ENCODE measurements at regions not wholly inside any gene's neighbourhood (a gene's known extent, or its start where the extent isn't known, plus 50 kb on each side); places are given as distances from the start of the nearest gene placed in this dataset.

DNA sequence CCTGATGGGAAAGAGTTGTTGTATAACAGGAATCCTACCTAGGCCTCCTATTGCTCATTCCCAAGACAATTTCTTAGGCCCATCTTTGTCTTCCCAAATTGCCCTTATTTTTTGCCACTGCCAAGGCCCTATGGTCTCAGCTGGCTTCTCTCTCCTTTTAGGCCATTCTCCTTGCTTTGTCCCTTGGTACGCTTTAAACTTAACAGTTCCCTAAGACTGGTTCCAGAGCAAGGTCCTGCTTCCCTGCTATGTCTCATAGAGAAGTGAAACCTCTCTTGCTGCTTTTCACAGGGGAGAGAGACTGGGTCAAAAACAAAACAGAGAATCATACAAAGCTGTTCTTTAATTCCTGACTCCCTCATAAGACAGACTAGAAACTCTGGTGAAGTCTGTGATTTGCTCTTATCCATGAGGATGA lies 77.1 kb downstream of the XCL2 start:
- no peak for TF ChIP-seq POLR2A (IDR thresholded peaks at IDR 0.05)
- TF ChIP-seq, protein P1, sequence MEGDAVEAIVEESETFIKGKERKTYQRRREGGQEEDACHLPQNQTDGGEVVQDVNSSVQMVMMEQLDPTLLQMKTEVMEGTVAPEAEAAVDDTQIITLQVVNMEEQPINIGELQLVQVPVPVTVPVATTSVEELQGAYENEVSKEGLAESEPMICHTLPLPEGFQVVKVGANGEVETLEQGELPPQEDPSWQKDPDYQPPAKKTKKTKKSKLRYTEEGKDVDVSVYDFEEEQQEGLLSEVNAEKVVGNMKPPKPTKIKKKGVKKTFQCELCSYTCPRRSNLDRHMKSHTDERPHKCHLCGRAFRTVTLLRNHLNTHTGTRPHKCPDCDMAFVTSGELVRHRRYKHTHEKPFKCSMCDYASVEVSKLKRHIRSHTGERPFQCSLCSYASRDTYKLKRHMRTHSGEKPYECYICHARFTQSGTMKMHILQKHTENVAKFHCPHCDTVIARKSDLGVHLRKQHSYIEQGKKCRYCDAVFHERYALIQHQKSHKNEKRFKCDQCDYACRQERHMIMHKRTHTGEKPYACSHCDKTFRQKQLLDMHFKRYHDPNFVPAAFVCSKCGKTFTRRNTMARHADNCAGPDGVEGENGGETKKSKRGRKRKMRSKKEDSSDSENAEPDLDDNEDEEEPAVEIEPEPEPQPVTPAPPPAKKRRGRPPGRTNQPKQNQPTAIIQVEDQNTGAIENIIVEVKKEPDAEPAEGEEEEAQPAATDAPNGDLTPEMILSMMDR (IDR thresholded peaks at IDR 0.05): no peak
- TF ChIP-seq POLR2AphosphoS5 (IDR thresholded peaks at IDR 0.05): no peak

Measured in gastroesophageal sphincter (tissue), 3 donors.